ENCODE measurements at regions not wholly inside any gene's neighbourhood (a gene's known extent, or its start where the extent isn't known, plus 50 kb on each side); places are given as distances from the start of the nearest gene placed in this dataset.

- peaks cover 0 to 23% (median 3%) of the 10 kb centered on the region in 3 donors for H3K9me3 ChIP-seq
- H3K36me3 ChIP-seq = no peaks in the 10 kb centered on the region
- ATAC-seq = no peak
- no peak for TF ChIP-seq EP300 (IDR thresholded peaks at IDR 0.05)
- TF ChIP-seq CTCF (IDR thresholded peaks at IDR 0.05) = no peak
- no peak for TF ChIP-seq POLR2AphosphoS5 (IDR thresholded peaks at IDR 0.05)
- TF ChIP-seq POLR2A (IDR thresholded peaks at IDR 0.05) = no peak
- H3K27me3 ChIP-seq = peaks cover 67% of the 10 kb centered on the region
- no peak overlapping the region for H3K27ac ChIP-seq
- H3K4me1 ChIP-seq = no peaks in the 10 kb centered on the region
- 74% methylated on average over 8 of the region's 23 CpGs; no CpG with 5 or more reads in 1 of the 2 donors for WGBS, 2 donors (ENCODE audit: low coverage in 1 of 2)
- H3K4me3 ChIP-seq = no peak overlapping the region
Observed at GRCh38 chr10:131702531-131703356, 198.1 kb upstream of the PPP2R2D start.

GRCh38 chr10:131703541-131703940 is 197.3 kb upstream of the PPP2R2D start:
- ATAC-seq = no peak
- Histone ChIP-seq H3K4me3 (no peak overlapping the region), H3K9me3 (peaks cover 0 to 31% (median 3%) of the 10 kb centered on the region in 3 donors)

GRCh38 chr10:131703941-131704340 is 196.9 kb upstream of the PPP2R2D start:
- H3K27me3 ChIP-seq = peaks cover 64% of the 10 kb centered on the region
- no peak for ATAC-seq
- 89 to 94% methylated on average over 2 to 5 of the region's 8 CpGs for WGBS, 2 donors (ENCODE audit: low coverage in 1 of 2)
- no peak overlapping the region for H3K27ac ChIP-seq
- no peaks in the 10 kb centered on the region for H3K4me1 ChIP-seq
- no peak overlapping the region for H3K4me3 ChIP-seq
- peaks cover 0 to 33% (median 3%) of the 10 kb centered on the region in 3 donors for H3K9me3 ChIP-seq
- TF ChIP-seq CTCF (IDR thresholded peaks at IDR 0.05) = no peak
- TF ChIP-seq EP300 (IDR thresholded peaks at IDR 0.05) = no peak
- no peak for TF ChIP-seq POLR2AphosphoS5 (IDR thresholded peaks at IDR 0.05)
- TF ChIP-seq POLR2A (IDR thresholded peaks at IDR 0.05) = no peak
- H3K36me3 ChIP-seq = no peaks in the 10 kb centered on the region

More at GRCh38 chr10:131703541-131703940, 197.3 kb upstream of the PPP2R2D start:
- TF ChIP-seq EP300 (IDR thresholded peaks at IDR 0.05) (no peak), POLR2AphosphoS5 (IDR thresholded peaks at IDR 0.05) (no peak), POLR2A (IDR thresholded peaks at IDR 0.05) (no peak), CTCF (IDR thresholded peaks at IDR 0.05) (no peak)
- Histone ChIP-seq H3K27ac (no peak overlapping the region), H3K27me3 (peaks cover 68% of the 10 kb centered on the region), H3K36me3 (no peaks in the 10 kb centered on the region), H3K4me1 (no peaks in the 10 kb centered on the region)
- 48 to 80% methylated on average over 1 to 2 of the region's 8 CpGs for WGBS, 2 donors (ENCODE audit: low coverage in 1 of 2)

GRCh38 chr10:131706476-131706875 is 194.3 kb upstream of the PPP2R2D start:
- H3K27me3 ChIP-seq = peaks cover 53% of the 10 kb centered on the region
- no peaks in the 10 kb centered on the region for H3K4me1 ChIP-seq
- H3K36me3 ChIP-seq = no peaks in the 10 kb centered on the region
- WGBS, 2 donors (ENCODE audit: low coverage in 1 of 2) = 78 to 79% methylated on average over 7 of the region's 7 CpGs
- H3K9me3 ChIP-seq = peaks cover 0 to 33% (median 3%) of the 10 kb centered on the region in 3 donors
- H3K4me3 ChIP-seq = no peak overlapping the region
- H3K27ac ChIP-seq = no peak overlapping the region
- TF ChIP-seq EP300 (IDR thresholded peaks at IDR 0.05) (no peak), POLR2AphosphoS5 (IDR thresholded peaks at IDR 0.05) (no peak), CTCF (IDR thresholded peaks at IDR 0.05) (no peak), POLR2A (IDR thresholded peaks at IDR 0.05) (no peak)
- ATAC-seq = no peak

GRCh38 chr10:131706952-131707351 is 193.9 kb upstream of the PPP2R2D start:
- no peaks in the 10 kb centered on the region for H3K36me3 ChIP-seq
- WGBS, 2 donors (ENCODE audit: low coverage in 1 of 2) = 83 to 89% methylated on average over 1 to 2 of the region's 4 CpGs
- ATAC-seq = no peak
- TF ChIP-seq EP300 (IDR thresholded peaks at IDR 0.05) (no peak), POLR2A (IDR thresholded peaks at IDR 0.05) (no peak), CTCF (IDR thresholded peaks at IDR 0.05) (no peak), POLR2AphosphoS5 (IDR thresholded peaks at IDR 0.05) (no peak)
- H3K9me3 ChIP-seq = peaks cover 0 to 33% (median 3%) of the 10 kb centered on the region in 3 donors
- H3K27ac ChIP-seq = no peak overlapping the region
- peaks cover 48% of the 10 kb centered on the region for H3K27me3 ChIP-seq
- no peak overlapping the region for H3K4me3 ChIP-seq
- no peaks in the 10 kb centered on the region for H3K4me1 ChIP-seq

All from gastroesophageal sphincter (tissue), 4 donors.